ENCODE measurements at regions not wholly inside any gene's neighbourhood (a gene's known extent, or its start where the extent isn't known, plus 50 kb on each side); places are given as distances from the start of the nearest gene placed in this dataset.

GRCh38 chr5:122691931-122692330 lies 82.9 kb upstream of the SNX2 start:
- H4K20me1 ChIP-seq (ENCODE audit: control insufficient read depth, insufficient read depth, insufficient read length), result no peaks in the 10 kb centered on the region
- no peaks in the 10 kb centered on the region for H3K9me3 ChIP-seq (ENCODE audit: control insufficient read depth, low read depth, low read length)
- no peak overlapping the region for H3T11ph ChIP-seq (ENCODE audit: low read length)
- no peaks in the 10 kb centered on the region for H3K79me1 ChIP-seq (ENCODE audit: insufficient read depth, low read depth, low read length, poor library complexity, severe bottlenecking)
- H3K4ac ChIP-seq (ENCODE audit: low read depth, low read length), result no peak overlapping the region
- Mint-ChIP-seq H3K27ac (no peak overlapping the region), H3K27me3 (ENCODE audit: low read depth) (no peaks in the 10 kb centered on the region), H3K9me3 (no peaks in the 10 kb centered on the region), H3K4me3 (no peak overlapping the region), H3K36me3 (ENCODE audit: insufficient read depth in 1 of 3, low read depth in 3 of 3) (no peaks in the 10 kb centered on the region), H3K4me1 (no peaks in the 10 kb centered on the region)
- no peak overlapping the region for H3K9ac ChIP-seq (ENCODE audit: extremely low read depth, insufficient read length, low read length)
- H2BK12ac ChIP-seq (ENCODE audit: insufficient read length, low read depth, low read length), result no peak overlapping the region
- no peak overlapping the region for H2AK5ac ChIP-seq (ENCODE audit: insufficient read length, low read length)
- H3K4me2 ChIP-seq (ENCODE audit: insufficient read depth, insufficient read length, low read length), result no peak overlapping the region
- H4K5ac ChIP-seq (ENCODE audit: insufficient read length, low read depth, low read length), result no peak overlapping the region
- DNase-seq, result no peak
- H2BK20ac ChIP-seq (ENCODE audit: low read depth, low read length, poor library complexity, severe bottlenecking), result no peak overlapping the region
- no peak overlapping the region for H3K18ac ChIP-seq (ENCODE audit: insufficient read length, low read depth, low read length)
- H2BK5ac ChIP-seq (ENCODE audit: insufficient read length, low read length), result no peak overlapping the region
- no peak for TF ChIP-seq CTCF (conservative IDR thresholded peaks at IDR 0.05)
- H3K14ac ChIP-seq (ENCODE audit: insufficient read depth, low read length), result no peak overlapping the region
- H3K27me3 ChIP-seq (ENCODE audit: insufficient read depth, low read length), result no peaks in the 10 kb centered on the region
- WGBS (ENCODE audit: extremely low coverage, insufficient read length, low lambda C conversion rate), result no CpG with 5 or more reads among the region's 3 CpGs
- no peak overlapping the region for H3K56ac ChIP-seq (ENCODE audit: insufficient read length, low read depth, low read length)
- no peak overlapping the region for H3K27ac ChIP-seq (ENCODE audit: insufficient read length, low read depth, low read length)
- H3K79me2 ChIP-seq (ENCODE audit: insufficient read depth, low read length), result no peaks in the 10 kb centered on the region
- no peak overlapping the region for H2BK15ac ChIP-seq (ENCODE audit: low read depth, low read length)
- H3K4me1 ChIP-seq (ENCODE audit: insufficient read depth, low read length), result no peaks in the 10 kb centered on the region
- H3K23ac ChIP-seq (ENCODE audit: insufficient read length, low read depth, low read length), result no peak overlapping the region
- H3K23me2 ChIP-seq (ENCODE audit: insufficient read length, low read depth, low read length, poor library complexity, severe bottlenecking), result no peaks in the 10 kb centered on the region
- no peak overlapping the region for H2AFZ ChIP-seq (ENCODE audit: low read length)
- no peak overlapping the region for H2BK120ac ChIP-seq (ENCODE audit: low read depth, low read length, poor library complexity, severe bottlenecking)
- H4K91ac ChIP-seq (ENCODE audit: insufficient read length, low read depth, low read length), result no peak overlapping the region
- H4K8ac ChIP-seq (replicated peaks; ENCODE audit: insufficient read length, low read depth, low read length), result no peak overlapping the region

All from H9 (cell line).